ENCODE measurements at regions not wholly inside any gene's neighbourhood (a gene's known extent, or its start where the extent isn't known, plus 50 kb on each side); places are given as distances from the start of the nearest gene placed in this dataset.

- Histone ChIP-seq H3K27me3 (ENCODE audit: insufficient read depth, low read depth, low read length) (no peaks in the 10 kb centered on the region), H4K20me1 (ENCODE audit: insufficient read depth) (no peaks in the 10 kb centered on the region), H3K9ac (ENCODE audit: low read length) (no peak overlapping the region), H3K27ac (ENCODE audit: low read length) (no peak overlapping the region), H2AFZ (ENCODE audit: low read depth, low read length) (no peak overlapping the region), H3K79me2 (replicated peaks; ENCODE audit: insufficient read depth, low read length) (no peaks in the 10 kb centered on the region), H3K36me3 (ENCODE audit: insufficient read depth, low read length) (no peaks in the 10 kb centered on the region), H3K4me2 (ENCODE audit: low read length) (no peak overlapping the region), H3F3A (ENCODE audit: insufficient read depth, low read length, poor library complexity, severe bottlenecking) (no peaks in the 10 kb centered on the region), H3K9me3 (ENCODE audit: low read length) (no peaks in the 10 kb centered on the region), H3K4me3 (ENCODE audit: low read length) (no peak overlapping the region), H3K9me2 (ENCODE audit: insufficient read depth, low read length) (no peaks in the 10 kb centered on the region)
- TF ChIP-seq EZH2 (IDR thresholded peaks at IDR 0.05; ENCODE audit: borderline replicate concordance, insufficient read depth, low read length, poor library complexity, severe bottlenecking) = no peak
- TF ChIP-seq POLR2AphosphoS5 (IDR thresholded peaks at IDR 0.05) = no peak
Measured at GRCh38 chr5:167312225-167312624, 979.2 kb upstream of the WWC1 start.

GRCh38 chr5:167315762-167316161 is 975.7 kb upstream of the WWC1 start:
- H3K4me3 ChIP-seq (ENCODE audit: low read length) = no peak overlapping the region
- no peaks in the 10 kb centered on the region for H3K36me3 ChIP-seq (ENCODE audit: insufficient read depth, low read length)
- no peaks in the 10 kb centered on the region for H3K9me3 ChIP-seq (ENCODE audit: low read length)
- no peaks in the 10 kb centered on the region for H3K79me2 ChIP-seq (replicated peaks; ENCODE audit: insufficient read depth, low read length)
- H3F3A ChIP-seq (ENCODE audit: insufficient read depth, low read length, poor library complexity, severe bottlenecking) = no peaks in the 10 kb centered on the region
- no peak overlapping the region for H3K4me2 ChIP-seq (ENCODE audit: low read length)
- no peaks in the 10 kb centered on the region for H3K27me3 ChIP-seq (ENCODE audit: insufficient read depth, low read depth, low read length)
- H3K27ac ChIP-seq (ENCODE audit: low read length) = no peak overlapping the region
- no peak overlapping the region for H3K9ac ChIP-seq (ENCODE audit: low read length)
- no peak overlapping the region for H2AFZ ChIP-seq (ENCODE audit: low read depth, low read length)
- no peaks in the 10 kb centered on the region for H3K9me2 ChIP-seq (ENCODE audit: insufficient read depth, low read length)
- H4K20me1 ChIP-seq (ENCODE audit: insufficient read depth) = no peaks in the 10 kb centered on the region
- no peak for TF ChIP-seq SMC3 (conservative IDR thresholded peaks at IDR 0.05; ENCODE audit: poor library complexity)
- TF ChIP-seq REST (IDR thresholded peaks at IDR 0.05; ENCODE audit: borderline replicate concordance) = no peak
- no peak for TF ChIP-seq TAF1 (IDR thresholded peaks at IDR 0.05; ENCODE audit: low read depth)
- no peak for TF ChIP-seq CTCF (IDR thresholded peaks at IDR 0.05; ENCODE audit: poor library complexity, severe bottlenecking)
- TF ChIP-seq RAD21 (conservative IDR thresholded peaks at IDR 0.05) = no peak

GRCh38 chr5:167317884-167318283 is 973.6 kb upstream of the WWC1 start:
- Histone ChIP-seq H3K36me3 (ENCODE audit: insufficient read depth, low read length) (no peaks in the 10 kb centered on the region), H4K20me1 (ENCODE audit: insufficient read depth) (no peaks in the 10 kb centered on the region), H3K4me2 (ENCODE audit: low read length) (no peak overlapping the region), H3K79me2 (replicated peaks; ENCODE audit: insufficient read depth, low read length) (no peaks in the 10 kb centered on the region), H2AFZ (ENCODE audit: low read depth, low read length) (no peak overlapping the region), H3K4me3 (ENCODE audit: low read length) (no peak overlapping the region), H3K9ac (ENCODE audit: low read length) (no peak overlapping the region), H3K9me2 (ENCODE audit: insufficient read depth, low read length) (no peaks in the 10 kb centered on the region), H3F3A (ENCODE audit: insufficient read depth, low read length, poor library complexity, severe bottlenecking) (no peaks in the 10 kb centered on the region), H3K9me3 (ENCODE audit: low read length) (no peaks in the 10 kb centered on the region), H3K27ac (ENCODE audit: low read length) (peak overlapping the region; percentile 9), H3K27me3 (ENCODE audit: insufficient read depth, low read depth, low read length) (no peaks in the 10 kb centered on the region)
- TF ChIP-seq TAF1 (IDR thresholded peaks at IDR 0.05; ENCODE audit: low read depth) = no peak
- TF ChIP-seq EP300 (conservative IDR thresholded peaks at IDR 0.05; ENCODE audit: poor library complexity, severe bottlenecking) = peak; percentile 28
- TF ChIP-seq MXI1 (conservative IDR thresholded peaks at IDR 0.05; ENCODE audit: poor library complexity, severe bottlenecking) = no peak
- peak; percentile 43 for TF ChIP-seq RAD21 (conservative IDR thresholded peaks at IDR 0.05)
- TF ChIP-seq POLR2AphosphoS5 (IDR thresholded peaks at IDR 0.05) = peak; percentile 20
- no peak for TF ChIP-seq EZH2 (IDR thresholded peaks at IDR 0.05; ENCODE audit: borderline replicate concordance, insufficient read depth, low read length, poor library complexity, severe bottlenecking)
- TF ChIP-seq CTCF (IDR thresholded peaks at IDR 0.05; ENCODE audit: poor library complexity, severe bottlenecking) = peak; percentile 41
